NCI-H1105 (cell line): ENCODE measurements at regions not wholly inside any gene's neighbourhood (a gene's known extent, or its start where the extent isn't known, plus 50 kb on each side); places are given as distances from the start of the nearest gene placed in this dataset.
"Not testable (repeated sequence)": the region's sequence is repeated elsewhere in the genome, so short reads cannot be mapped to it uniquely, and the experiment has no call there.

ENCODE experiments used
- DNase-seq: peaks from one replicate; lab custom pipeline; 2025; lab: John Stamatoyannopoulos, UW

DNA sequence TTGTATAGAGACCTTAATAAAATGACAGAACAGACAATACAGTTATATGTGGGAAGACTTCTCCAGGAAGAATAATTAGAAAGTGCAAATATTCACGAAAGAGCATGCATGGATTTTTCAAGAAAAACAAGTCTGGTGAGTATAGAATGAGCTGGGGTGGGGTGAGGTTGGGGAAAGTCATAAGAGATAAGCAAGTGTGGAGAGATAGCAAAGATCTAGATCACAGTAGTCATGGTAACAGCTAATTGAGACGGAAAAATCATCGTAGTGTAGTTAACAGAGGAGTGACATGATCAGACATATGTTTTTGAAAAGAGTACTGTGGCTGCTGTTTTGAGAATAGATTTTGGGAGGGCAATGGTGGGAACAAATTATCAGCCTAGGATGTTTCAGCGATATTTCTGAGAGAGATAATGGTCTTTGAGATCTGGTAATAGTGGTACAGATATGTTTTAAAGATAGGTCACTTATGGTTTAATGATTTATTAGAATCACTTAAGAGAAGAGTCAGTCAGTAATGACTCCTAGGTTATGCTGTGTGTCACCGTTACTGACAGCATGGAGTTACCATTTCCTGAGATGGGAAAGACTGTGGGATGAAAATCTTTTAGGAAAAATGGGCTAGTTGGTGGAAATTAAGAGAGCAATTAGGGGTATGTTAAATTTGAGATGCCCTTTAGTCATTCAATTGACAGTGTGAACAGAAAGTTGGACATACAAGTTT, 248.5 kb upstream of the SLC8A1 start:
- no peak for DNase-seq

DNA sequence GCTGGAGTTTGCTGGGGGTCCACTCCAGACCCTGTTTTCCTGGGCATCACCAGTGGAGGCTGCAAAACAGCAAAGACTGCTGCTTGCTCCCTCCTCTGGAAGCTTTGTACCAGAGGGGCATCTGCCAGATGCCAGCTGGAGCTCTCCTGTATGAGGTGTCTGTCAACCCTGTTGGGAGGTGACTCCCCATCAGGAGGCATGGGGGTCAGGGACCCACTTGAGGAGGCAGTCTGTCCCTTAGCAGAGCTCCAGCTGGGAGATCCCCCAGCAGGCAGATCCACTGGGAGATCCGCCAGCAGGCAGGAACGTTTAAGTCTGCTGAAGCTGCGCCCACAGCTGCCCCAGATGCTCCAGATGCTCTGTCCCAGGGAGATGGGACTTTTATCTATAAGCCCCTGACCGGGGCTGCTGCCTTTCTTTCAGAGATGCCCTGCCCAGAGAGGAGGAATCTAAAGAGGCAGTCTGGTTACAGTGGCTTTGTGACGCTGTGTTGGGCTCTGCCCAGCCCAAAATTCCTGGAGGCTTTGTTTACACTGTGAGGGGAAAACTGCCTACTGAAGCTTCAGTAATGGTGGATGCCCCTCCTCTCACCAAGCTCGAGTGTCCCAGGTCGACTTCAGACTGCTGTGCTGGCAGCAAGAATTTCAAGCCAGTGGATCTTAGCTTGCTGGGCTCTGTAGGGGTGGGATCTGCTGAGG, 260.5 kb upstream of the SLC8A1 start:
- DNase-seq = not testable (repeated sequence)

DNA sequence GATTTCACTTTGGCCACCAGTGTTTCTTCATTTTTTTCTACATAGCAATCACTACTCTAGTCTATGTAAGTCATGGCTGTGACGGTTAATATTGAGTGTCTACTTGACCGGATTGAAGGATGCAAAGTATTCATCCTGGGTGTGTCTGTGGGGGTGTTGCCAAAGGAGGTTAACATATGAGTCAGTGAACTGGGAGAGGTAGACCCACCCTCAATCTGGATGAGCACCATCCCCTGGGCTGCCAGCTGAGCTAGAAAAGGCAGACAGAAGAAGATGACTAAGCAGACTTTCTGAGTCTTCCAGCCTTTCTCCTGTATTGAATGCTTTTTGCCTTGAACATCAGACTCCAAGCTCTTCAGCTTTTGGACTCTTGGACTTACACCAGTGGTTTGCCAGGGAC, 265.0 kb upstream of the SLC8A1 start:
- no peak for DNase-seq

DNA sequence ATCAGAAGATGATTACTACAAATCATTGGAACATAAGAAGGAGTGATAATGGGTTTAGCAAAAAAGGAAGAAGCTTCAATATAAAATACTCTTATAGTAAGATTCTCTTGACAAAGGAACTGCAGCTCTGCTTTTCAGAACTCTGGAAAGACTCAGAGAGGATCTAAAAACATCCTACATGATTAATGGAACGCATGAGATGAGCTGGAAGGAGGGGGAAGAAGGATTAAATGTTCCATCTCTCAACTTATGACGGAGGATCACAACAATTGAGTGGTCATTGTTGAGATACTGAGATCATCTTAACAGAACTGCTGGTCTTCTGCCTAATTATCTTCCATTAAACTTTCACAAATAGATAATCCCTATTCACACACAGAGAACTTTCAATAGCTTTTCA, 267.5 kb upstream of the SLC8A1 start:
- no peak for DNase-seq

DNA sequence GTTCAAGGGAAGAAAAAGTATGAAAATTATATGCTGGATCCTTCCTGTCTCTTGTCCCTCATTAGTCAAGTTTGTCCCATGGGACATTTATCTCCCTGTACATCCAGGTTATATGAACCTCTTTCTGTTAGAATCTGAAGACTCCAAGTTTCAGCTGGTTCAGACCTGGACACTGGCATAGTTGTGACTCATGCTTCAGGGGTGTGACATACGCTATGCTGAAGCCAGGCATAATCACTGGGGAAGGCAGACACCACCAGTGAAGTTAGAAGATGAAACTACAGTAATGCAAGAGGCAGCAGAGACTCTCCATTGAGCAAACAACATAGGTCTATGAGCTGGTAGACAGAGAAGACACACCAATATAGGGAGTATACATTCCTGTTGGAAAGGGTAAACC, 269.7 kb upstream of the SLC8A1 start:
- no peak for DNase-seq

DNA sequence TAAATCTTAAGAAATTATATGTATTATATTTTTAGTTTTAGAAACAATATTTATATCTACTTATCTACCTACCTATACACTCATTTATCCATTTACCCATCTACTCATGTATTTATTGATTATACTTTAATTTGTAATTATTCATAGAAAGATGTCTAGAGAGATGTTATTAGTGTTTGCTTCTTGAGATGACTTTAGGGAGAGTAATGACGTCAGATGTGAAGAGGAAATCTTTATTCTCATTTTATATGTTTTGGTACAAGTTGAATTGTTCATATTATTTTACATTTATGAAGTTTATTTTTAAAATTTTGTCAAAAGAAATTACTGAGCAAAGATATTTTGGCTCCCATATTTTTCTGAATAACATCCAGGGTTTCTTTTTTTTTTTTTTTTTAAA, 271.3 kb upstream of the SLC8A1 start:
- DNase-seq = no peak

DNA sequence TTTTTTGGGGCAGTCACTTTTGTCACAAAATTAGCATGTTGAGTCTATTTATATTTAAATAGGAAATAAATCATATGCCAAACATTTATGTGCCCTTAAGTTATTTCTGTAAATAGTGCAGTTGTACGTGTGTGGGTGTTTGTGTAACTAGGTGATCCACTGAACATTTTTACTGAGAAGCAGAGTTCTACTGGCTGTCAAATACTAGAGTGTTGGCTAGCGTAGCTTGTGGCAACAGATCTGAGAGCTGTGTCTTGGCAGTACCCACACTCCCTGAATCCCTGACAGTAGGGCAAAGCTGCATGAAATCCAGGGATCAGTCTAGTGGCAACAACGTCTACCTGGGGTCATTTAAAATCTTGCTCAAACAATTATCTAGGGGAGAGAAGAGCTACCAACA, 273.1 kb upstream of the SLC8A1 start:
- DNase-seq = no peak

DNA sequence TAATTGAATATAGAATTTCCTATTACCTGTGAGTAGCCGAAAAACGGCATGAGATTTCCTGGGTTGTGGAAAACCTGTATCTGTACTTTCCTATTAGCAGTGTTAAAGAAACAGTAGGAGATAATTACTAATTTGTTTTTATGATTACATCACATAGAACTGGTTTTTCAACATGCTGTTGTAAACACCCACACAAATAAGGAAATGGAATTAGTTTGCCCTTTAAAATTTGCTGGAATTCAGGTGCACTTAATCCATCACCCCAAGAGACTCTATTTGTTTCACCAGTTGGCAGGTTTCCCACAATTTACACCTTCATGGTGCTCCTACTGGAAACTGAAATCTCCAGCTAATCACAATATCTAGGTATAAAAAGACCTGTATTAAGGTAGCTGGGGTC, 274.1 kb upstream of the SLC8A1 start:
- DNase-seq = peak; percentile 3

DNA sequence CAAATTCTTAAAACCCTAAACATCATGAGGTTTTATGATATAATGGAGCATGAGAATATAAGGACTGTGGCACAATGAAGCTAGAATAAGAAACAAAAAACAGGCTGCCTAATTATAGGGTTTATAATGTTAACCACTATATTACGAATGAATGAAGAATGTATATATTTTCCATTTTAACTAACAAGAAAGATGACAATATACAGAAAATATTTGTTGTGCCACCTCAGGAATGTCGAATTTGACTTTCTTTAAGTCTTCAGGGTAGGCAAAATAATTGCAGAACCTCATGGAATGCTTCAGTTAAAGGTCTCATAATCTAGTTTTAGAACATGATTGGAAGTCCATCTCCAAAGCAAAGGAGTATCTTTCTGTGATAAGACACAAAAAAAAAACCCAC, 282.9 kb upstream of the SLC8A1 start:
- no peak for DNase-seq

DNA sequence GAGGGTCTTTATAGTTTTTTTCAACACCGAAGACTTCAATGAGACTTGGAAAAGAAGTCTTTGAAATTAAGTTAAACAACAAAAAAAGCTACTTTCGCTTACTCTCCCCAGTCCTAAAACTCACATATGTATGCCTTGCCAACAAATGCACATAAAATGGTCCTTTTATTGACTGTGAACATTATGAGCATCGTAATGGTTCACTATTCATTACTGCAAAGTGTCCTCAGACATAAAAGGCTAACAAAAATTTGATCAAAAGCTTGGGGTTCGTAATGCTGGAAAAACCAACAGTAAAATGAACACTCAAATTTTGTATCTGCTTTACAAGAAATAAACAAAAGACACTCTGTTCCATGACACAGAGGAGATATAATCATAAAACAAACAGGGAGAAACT, 285.3 kb upstream of the SLC8A1 start:
- no peak for DNase-seq

DNA sequence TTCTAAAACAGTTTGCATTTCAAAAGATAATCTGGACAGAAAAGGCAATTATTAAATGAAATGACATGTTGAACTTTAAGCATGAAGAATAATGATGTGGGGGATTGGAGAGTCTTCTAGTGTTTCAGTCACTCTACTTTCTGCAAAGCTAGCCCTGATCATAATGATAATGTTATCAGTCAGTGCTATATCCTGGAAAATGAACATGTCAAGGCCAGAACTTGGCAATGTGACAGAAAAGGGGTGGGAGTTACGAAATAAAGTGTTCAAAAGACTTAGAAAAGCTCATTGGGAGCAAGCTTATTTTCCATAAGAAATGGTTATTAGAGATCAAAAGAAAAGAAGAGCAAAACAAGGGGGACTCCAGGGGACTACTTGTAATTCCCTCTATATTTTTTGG, 288.5 kb upstream of the SLC8A1 start:
- DNase-seq = no peak

DNA sequence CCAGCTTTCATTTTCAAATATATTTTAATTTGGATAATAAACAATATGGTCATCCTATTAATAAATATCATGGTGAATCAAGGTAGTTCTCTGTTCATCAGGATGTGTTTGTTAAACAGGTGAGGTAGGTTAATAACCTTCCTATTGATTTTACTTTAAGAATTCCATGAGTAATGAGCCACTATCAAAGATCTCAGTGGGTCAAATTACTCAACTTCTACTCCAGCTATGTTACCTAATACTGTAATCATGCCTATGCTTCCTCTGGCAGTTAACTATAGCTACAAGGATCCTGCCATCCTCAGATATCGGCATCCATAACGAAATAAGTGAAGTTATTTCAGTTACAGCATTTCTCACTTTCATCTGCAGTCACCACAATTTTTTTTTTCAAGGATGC, 289.6 kb upstream of the SLC8A1 start:
- no peak for DNase-seq

DNA sequence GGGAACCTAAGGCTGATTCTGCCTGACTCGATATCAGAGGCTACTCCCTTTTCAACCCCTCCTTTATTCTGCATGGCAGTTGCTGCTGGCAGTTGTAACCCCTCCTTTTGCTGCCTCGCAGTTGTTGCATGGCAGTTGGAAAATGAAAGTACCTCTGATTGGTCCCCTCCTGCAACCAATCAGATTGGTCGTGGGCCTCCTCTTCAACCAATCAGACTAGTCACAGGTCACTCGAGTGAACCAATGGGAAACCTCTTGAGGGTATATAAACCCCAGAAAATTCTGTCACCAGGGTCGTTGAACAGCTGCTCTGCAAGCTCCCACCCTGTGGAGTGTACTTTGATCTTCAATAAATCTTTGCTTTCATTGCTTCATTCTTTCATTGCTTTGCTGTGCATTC, 294.3 kb upstream of the SLC8A1 start:
- no peak for DNase-seq

DNA sequence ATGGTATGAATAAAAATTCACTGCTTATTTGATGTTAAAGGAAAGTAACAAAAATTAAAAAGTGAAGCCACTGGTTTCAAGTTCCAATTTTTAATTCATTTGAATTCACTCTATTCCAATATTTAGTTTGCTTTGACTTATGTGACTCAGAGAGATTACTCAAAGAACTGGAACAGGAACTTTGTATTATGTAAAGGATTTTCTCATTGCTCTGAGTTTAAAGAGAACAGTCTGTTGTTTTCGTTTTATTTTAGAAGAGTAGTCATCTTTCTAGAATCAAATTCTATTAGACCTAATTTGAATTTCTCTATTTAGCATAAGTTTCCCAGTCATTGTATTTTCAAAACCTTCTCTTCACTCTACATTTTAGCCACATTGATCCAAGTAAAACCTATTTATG, 300.1 kb upstream of the SLC8A1 start:
- DNase-seq = no peak

DNA sequence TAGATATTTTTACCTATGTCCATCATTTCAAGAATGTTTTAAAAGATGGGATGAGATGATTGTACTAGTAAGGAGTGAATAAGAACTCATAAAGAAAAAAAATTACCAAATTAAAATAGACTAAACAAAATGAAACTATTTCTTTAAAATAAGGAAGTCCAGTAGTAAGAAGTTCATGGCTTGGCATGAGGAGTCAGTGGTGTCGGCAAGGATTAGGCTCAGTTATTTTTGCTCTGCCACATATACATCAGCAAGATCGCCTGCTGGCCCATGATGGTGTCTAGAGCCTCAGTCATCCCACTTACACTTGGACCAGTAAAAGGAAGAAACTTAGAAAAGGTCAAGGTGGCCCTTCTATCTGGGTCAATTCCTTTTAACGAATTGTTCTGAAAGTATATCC, 300.9 kb upstream of the SLC8A1 start:
- no peak for DNase-seq

DNA sequence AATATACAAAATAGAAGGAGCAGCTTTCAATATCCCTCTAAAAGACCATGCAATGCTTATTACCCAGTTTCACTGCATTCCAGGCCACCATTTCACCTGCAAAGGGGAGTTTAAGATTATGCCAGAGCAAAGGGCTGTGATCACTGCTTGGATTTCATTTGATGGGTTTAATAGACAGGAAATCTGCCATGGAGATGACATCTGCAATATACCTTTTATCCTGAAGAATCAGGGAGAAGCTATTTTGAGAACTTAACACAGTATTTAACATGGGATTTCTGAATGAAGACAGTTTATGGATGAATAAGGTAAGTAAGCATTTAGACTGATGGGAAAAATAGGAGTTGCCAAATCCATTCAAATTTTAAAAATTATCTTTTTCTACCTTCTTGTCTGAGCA, 303.0 kb upstream of the SLC8A1 start:
- no peak for DNase-seq

DNA sequence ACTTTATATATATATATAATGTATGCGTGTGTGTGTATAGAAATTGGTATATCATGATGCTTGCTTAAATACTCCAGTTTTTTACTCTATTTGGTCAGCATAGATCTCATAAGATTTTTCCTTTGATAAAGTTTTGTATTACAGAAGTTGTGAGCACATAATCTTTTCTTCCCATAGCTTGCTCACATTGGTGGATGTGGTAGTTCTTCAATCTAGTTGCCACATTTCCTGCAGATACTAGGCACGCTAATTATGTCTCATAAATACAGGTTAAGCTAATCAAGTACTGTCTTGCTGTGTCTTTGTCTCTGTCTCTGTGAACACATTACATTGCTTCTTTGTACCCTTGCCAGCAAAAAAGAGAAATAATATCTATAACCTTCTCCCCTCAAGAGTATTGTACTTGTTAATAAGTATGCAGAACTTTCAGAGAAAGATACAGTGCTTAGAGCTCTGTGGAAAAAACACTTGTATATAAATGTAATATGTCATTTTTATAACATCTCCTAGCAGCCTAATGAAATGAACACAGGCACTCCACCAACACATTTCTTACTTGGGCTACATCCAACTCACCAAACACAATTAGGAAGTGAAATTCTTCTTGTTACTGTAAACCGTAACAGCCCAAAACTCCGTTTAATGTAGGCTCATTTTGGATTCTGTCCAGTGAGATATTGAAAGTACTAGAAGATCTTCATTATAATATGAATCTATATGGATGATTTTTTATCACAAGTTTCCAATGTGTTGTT, 306.7 kb upstream of the SLC8A1 start:
- no peak for DNase-seq

DNA sequence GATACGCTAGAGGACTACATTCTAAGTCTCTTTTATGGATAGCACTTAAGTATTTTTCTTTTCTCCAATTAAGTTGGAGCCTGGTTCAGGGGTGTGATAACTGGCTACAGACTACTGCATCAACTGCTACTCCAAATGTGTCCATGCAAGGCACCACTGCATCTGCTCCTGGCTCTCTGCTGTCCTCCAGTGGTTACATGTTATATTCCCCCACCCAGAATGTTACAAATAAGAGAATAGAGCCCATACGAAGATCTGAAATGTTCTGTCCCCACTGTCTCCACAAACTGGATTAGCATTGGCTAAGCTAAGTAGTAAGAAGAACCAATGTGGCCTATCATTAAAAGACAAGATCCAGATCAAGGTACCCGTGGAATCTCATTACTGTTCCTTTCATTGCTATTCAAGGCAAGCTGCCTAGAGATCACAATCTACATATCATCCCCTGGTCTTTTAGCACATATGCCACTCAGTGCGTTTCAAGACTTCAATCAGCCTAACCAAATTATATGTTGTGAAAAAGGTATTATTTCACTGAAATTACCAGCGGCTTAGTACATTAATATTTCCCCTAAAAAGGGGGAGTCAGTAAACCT, 308.3 kb upstream of the SLC8A1 start:
- no peak for DNase-seq

DNA sequence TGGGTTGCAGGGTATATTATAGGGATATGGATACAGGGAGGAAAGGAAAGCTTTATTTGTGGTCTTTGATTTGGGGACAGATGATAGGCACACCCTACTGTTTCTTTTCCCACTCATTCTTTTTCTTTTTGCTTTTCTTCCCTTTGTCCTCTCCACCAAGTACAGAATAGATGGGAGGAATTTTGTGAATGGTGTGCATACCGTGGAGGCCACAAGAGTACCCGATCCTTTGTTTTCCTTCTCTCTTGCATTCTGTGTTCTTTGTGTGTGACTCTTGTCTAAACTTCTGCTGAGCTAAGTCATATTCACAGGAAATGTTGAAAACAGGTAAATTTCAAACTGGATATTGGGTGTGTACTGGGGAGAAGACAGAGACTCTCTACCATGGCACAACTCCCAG, 321.4 kb upstream of the SLC8A1 start:
- no peak for DNase-seq

DNA sequence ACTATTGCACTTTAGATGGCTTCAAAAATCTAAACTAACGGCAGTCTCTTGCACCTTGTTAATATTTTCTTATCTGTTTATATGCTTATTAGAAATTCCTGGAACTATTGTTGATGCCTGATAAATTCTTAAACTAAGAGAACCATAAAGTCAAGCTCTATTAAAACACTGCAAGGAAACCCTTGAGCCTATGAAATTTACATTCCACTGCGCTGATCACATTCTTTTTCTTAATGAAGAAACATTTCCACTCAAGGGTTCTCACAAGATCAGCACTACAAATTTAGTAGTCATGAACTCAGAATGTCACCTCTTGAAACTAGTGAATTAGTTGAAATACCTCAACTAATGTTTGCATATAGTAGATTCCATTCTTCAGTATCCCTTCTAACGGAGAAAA, 331.8 kb upstream of the SLC8A1 start:
- DNase-seq = no peak

DNA sequence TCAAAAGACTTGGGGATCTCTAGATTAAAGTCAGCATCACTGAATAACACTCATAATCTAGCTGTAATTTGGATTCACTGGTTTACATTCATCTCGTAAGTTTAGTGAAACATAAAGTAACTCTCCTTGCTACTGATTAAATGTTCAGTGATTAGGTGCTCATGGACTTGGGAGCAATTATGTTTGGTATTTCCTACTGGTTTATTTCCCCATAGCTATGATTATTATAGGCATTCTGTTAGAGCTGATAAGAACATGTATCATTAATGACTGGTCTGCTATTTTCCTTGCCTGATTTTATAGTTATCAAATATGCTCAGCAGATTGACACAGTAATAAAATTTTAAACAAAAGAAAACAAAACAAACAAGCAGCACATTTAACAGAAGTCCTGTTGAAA, 334.7 kb upstream of the SLC8A1 start:
- DNase-seq = no peak

DNA sequence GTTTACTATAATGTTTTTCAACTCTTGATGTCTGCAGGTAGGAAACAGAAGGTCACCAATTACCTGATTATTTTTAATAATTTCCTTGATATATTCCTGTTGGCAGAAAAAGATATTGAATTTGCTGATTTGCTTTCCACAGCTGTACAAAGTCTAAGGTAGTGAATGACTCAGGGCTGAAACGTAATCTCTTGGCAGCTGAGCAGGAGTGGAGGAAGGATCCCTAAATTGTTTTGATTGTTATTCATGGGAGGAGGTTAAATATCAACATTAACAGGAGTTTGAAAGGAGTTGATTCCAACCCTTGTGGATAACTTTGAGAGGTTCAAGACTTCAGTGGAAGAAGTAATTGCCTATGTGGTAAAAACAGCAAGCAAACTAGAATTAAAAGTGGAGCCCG, 345.2 kb upstream of the SLC8A1 start:
- no peak for DNase-seq

DNA sequence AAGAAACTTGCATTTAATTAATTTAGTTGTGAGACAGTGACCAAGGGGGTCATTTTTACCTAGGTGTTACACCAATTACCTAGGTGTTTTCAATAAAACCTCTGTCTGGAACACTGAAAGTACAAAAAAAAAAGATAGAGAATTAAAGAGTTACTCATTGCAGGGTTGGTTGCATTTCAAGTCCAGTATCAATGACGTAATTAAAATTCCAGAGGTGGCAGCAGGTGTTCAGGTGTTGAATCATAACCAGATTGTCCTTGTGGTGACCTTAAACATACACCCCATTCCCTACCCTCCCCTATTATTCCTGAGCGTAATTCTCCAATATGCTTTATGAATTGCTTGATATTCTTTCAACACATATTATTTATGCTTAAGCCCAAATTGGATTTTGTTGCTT, 352.0 kb upstream of the SLC8A1 start:
- no peak for DNase-seq
